HG03575 (cell line): ENCODE measurements at regions not wholly inside any gene's neighbourhood (a gene's known extent, or its start where the extent isn't known, plus 50 kb on each side); places are given as distances from the start of the nearest gene placed in this dataset.
"Not testable (repeated sequence)": the region's sequence is repeated elsewhere in the genome, so short reads cannot be mapped to it uniquely, and the experiment has no call there.

ENCODE experiments used
- ATAC-seq: cut with Tn5 transposase; IDR thresholded peaks from one replicate; pipeline ENCODE4 v1.9.1; 2021; ENCODE audit not compliant: unreplicated experiment, insufficient number of reproducible peaks, low FRiP score; ENCODE audit errors: extremely low read depth

DNA sequence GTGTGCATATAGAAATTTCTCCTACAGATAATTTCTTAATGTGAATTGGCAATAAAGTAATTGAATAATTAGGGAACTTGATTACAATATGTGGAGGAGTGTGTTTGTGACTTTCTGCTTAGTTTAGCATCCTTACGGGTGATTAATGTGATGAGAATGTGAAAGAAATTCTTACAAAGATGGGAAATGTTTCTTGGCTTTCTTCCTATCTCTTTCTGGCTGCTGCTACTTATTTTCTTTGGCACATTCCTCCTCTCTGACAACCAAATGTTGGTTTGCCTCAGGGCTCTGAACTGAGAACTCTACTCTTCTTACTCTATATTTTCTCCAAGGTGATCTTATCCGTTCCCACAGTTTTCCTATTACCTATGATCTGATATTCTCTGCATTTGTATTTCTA lies 300.1 kb downstream of the TBC1D4 start:
- no peak for ATAC-seq

DNA sequence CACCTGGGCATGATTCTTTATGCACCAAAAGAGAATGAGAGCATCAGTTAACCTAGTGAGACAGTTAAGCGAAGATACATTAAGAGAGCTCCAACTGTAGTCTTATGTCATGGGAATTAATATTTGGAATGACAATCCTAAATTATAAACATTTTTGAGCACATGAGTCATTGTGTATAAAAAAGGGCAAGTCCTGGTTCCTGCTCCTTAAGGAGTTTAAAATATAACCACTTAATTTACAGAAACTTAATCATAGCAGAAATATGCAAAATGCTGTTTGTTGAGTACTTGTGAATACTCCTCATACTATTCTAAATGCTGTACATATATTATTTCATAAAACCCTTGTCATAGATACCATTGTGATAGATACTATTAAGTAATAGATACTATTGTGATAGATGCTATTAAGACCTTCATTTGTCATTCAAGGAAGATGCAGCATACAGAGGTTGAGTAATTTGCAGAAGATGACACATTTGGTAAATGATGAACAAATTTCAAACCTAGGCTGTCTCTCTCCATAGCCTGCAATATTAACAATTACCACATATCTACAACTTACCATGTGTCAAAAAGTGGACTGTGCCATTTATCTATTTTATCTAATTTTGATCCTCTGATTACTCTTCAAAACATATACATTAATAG lies 301.0 kb downstream of the TBC1D4 start:
- ATAC-seq: no peak

DNA sequence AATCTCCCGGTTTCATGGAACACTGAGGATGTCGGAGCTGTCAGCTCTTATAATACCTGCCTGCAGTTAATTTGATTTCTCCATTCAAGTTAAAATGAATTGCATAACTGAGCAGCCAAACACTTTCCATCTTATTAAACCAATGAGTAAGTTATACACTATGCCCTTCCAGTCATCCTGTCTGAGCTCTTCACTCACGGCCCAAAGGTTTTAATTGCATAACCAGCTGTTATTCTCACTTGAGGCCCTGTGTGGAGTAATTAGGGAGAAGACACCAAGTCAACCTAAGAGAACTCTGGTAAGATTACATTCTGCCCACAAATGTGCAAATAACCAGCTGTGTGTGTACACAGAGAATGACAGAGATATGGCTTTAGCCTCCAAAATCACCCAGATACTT lies 303.5 kb downstream of the TBC1D4 start:
- ATAC-seq: no peak

DNA sequence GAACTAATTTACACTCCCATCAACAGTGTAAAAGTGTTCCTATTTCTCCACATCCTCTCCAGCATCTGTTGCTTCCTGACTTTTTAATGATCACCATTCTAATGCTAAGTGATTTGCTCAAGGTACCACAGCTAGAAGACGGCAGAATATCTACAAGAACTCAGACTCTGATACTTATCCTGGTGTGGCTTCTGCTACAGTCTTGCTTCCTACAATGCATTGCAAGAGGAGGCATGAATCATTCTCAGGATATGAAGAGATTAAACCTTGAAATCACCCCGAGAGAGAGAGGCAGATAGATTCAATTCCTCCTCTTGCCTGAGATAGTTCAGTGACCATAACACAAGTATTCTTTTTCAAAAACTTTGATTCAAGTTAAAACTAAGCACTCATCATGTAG lies 306.4 kb downstream of the TBC1D4 start:
- ATAC-seq: no peak

DNA sequence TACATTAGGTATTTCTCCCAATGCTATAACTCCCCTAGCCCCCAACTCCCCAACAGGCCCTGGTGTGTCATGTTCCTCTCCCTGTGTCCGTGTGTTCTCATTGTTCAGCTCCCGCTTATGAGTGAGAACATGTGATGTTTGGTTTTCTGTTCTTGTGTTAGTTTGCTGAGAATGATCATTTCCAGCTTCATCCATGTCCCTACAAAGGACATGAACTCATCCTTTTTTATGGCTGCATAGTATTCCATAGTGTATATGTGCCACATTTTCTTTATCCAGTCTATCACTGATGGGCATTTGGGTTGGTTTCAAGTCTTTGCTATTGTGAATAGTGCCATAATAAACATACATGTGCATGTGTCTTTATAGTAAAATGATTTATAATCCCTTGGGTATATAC lies 306.9 kb downstream of the TBC1D4 start:
- ATAC-seq: not testable (repeated sequence)

DNA sequence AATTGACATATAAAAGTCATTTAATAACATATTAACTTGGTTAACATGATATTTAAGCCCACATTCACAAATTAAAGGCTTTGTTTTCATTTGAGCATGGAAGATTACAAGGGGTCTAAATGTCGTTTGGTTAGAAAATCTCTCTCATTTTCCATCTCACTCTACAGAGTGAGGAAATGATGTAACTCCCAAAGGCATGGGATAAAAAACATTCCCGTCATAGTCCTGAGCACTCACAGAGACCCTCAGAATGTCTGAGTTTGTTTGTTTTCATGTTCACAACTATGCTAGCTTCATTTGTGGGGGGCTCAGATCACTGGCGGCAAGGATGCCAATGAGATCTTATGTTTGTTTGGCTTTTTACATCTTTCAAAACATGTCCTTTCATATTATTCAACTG lies 307.5 kb downstream of the TBC1D4 start:
- no peak for ATAC-seq

DNA sequence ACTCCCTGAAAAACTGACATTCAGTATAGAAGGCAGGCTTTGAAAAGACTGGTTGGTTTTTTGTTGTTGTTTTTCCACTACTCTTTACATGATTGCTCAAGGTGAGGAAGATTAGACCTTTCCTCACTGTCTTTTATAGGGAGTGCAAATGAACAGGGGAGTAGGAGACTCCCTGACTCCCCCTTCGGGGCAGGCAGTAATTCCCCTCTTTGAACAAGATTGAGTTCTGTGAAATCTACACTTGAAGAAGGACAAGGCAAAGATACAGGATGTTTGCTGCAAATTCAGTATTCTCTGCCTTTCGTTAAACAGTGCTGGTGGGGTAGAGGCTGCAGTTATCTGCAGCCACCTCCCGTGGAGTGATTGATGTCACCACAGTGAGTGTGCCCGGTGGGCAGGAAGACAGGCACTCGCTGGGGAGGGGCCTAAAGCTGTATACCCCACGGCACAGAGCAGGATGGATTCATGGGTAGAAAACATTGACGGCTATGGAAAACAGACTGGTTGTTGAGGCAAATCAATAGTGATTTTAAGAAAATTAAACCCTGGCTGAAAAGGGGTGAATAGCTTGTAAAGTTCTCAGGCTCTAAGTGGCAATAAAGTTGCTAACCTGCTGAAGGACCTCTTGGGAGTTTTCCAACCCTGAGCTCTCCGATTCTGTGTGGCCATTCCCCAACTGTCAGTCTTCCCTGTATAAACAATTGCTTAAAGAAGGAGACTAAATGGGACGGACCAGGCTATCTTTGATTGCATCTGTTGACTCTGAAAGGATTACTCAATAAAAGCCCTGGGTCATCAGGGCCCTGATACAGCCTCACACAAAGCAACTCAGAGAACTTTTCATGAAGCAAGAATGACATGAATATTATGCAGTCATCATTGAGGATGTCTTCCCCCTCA lies 308.3 kb downstream of the TBC1D4 start:
- no peak for ATAC-seq

DNA sequence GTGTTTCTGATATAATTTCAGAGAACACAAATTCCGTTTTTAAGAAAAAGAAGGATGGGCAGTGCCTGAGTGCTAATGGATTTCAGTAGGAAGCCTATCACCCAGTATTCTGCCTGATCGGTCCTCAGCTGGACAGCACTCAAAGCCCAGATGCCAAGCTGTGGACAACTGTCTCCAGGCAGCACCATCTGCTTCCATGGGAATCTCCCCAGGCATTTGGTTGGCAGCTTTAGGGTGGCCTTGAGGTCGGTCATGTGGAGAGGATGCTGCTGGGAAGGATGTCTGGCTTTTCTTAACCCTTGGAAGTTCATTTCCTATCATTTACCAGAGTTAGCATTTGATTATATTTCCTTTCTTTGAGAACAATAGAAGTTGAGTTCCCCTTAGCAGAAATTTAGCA lies 311.7 kb downstream of the TBC1D4 start:
- no peak for ATAC-seq

DNA sequence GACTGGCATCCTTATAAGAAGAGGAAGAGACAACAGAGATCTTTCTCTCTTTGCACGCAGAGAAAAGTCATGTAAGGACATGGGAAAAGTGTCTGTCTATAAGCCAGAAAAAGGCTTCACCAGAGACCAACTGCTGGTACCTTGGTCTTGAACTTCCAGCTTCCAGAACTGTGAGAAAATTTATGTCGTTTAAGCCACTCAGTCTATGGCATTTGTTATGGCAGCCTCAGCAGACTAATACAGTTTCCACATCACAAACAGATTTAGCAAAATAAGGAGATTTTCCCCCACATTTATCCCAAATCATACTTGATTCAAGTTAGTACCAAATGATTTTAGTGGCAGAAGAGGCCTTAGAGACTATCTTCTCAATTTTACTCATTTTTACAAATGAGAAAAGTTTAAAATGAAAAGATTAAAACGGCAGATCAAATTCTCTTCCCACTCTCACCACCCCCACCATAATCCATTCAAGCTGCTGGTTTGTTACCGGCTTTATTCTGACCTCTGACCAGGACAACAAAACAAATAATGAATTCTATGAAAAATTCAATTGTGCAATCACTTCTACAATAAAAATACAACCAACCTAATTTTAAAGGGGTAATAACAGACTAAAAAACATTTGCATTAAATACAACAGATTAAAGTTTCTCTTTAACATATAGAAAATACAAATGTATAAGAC lies 316.3 kb downstream of the TBC1D4 start:
- ATAC-seq: no peak

DNA sequence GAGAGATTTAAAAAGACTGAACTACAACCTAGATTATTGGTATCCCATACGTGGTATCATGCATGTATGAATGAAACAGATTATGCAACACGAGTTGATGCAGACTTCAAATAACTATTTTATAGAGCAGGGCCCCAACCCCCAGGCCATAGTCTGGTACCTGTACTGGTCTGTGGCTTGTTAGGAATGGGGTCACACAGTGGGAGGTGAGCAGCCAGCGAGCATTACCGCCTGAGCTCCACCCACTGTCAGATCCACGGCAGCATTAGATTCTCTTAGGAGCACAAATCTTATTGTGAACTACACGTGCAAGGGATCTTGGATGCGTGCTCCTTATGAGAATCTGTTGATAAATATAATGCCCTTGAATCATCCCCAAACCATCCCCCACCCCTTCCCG lies 320.2 kb downstream of the TBC1D4 start:
- no peak for ATAC-seq

DNA sequence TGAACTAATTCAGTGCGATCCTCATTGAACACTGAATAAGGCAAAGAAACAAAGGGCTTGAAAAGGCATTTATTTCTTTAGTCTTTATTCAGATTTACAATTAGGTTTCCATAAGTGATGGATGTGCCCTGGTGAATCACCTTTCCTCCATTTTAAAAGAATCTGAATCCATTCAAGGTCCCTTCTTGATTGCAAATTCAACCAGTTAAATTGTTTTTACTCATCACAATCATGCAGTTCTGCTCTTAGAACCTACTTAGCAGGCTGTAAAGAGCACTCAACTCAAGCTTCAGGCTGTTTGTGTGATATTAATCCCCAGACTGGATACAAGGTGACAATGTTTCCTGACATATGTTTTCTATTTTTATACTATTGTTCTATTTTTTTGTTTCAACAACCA lies 321.0 kb downstream of the TBC1D4 start:
- ATAC-seq: no peak

DNA sequence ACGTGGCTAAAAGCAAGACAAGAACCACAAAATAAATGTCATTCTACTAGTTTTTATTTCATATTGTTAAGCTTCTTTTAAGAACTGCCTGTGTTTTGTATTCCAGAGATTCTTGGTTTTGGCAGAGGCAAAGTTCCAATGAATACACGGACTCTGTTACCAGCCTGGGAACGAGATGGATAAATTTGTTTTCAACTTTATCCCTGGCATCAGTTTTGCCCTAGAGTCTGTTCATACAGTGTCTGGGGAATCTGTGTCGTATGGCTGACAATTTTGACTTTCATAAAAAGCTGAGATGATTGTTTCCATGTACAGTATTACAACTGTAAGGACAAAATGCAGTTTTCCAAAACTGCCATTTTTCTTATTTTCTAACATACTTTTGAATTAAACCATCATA lies 327.6 kb downstream of the TBC1D4 start:
- ATAC-seq: no peak

DNA sequence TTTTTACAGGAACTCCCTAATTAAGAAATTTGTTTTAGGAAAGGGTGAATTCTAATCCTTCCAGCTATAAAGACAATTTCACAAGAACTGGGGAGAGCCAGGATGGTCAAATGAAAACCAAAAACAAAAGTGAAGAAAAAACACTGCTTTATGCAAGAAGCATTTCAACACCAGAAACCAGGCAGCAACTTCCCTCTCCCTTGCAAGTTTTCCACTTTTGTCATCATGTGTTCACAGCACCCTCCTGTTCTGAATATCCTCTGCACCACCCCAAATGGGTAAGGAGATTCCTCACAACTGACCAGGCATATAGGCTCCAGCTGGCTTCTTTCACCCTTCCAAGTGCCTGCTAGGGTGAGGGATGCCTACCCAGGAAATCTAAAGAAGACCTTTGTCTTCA lies 328.1 kb downstream of the TBC1D4 start:
- ATAC-seq: no peak

DNA sequence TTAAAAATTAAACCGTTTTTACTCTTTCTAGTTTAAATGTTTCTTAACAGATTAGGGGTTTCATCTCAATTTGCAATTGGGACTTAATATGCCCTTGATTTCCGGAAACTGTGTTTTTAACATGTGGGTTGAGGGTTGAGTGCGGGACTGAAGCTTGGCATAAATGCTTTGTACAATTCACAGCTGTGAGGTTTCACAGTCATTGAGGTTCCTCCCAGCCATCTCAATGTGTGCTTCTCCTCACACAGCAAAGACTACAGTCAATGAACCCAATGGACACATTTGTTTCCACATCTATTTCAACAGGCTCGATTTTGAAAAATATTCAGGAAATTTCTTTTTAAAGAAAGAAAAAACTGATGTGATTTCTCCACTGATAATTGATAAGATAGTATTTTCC lies 328.6 kb downstream of the TBC1D4 start:
- no peak for ATAC-seq

DNA sequence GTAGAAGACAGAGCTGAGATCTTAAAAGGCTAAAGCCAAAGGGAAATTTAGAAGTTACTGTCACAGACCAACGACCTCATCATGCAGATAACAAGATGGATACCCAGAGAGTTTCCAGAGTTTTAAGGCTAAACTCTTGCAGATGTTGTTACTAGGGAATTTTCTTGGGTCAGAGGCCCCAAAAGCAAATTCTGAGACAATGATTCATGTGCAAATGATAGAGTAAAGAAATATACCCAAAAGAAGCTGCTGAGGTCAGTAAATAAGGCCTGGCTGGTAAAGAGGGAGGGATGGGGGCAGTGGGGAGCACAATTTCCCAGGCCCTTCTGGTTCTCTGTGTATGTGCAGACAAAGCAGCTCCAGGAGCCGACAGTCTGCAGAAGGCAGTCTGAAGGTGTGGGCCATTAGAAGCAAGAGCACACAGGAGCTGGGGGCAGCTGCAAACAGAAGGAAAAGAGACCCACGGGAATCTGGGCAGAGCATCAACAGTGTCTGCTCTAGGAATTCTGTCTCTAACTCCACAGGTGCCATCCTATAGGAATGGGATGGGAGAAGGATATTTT lies 330.8 kb downstream of the TBC1D4 start:
- ATAC-seq: no peak

DNA sequence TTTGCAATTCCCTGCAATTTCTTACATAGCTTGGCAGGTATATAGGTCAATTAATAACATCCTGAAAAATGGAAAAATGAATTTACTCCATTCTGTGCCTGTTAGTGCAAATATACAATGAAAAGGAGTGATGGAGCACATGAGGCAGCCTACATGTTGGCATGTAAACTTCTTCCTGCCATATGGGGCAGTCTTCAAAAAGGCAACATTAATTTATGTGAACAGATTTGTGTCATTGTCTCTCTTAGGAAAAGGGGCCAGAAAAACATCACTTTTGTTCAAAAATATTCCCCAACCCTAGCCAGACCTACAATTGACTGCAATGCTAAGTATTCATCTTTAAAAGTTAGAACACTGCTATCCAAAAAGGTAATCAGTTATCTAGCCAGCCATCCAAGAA lies 332.2 kb downstream of the TBC1D4 start:
- no peak for ATAC-seq

DNA sequence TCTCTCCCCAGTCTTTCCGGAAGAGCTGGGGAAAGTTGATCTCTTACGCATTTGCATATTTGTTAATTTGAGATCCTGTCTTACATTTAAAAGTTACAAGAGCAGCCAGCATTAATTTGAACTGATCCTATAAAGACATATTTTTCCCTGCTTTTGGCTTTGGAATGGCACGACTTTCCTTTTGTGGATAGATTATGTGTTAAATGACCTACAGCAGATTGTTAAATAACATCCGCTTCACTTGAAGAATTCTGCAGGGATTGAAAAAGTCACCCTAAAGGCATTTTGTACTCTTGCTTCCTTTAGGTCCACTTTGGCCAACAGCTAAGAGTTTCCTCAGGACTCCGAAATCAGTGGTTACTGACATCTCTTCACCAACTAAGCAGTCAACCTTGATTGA lies 334.0 kb downstream of the TBC1D4 start:
- no peak for ATAC-seq

DNA sequence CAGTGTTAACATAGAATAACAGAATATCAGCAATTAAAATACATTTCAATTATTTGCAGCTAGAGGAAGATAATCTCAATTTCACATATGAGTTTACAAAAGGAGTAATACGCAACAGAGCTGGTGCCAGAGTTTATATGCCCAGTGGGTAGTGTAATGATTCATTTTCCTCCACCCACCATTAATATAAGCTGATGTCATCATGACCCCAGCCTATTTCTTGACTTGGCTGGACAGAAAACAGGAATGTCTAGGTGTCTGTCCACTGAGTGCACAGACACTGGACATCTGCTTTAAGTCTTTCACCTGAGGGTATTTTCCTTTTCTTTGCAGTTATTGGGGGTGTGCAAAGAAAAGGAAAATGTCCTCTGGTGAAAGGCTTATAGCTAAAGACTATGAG lies 335.5 kb downstream of the TBC1D4 start:
- no peak for ATAC-seq

DNA sequence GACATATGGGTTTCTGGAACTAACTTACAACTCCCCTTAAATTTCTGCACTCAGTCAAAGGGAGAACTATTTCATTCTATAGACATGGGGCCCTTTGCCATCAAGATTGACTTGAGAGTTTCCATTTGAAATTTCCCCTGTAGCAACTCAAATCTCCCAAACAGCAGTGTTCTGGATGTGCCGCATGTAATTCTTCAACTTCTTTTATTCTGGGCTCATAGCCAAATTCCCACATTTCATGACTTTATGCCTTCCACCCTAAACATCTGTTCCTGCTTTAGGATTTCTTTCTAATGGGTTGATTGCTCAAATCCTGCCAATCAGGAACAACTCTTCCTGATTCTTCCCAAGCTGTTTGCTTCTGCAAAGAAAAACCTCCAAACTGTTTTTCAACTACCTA lies 336.0 kb downstream of the TBC1D4 start:
- no peak for ATAC-seq

DNA sequence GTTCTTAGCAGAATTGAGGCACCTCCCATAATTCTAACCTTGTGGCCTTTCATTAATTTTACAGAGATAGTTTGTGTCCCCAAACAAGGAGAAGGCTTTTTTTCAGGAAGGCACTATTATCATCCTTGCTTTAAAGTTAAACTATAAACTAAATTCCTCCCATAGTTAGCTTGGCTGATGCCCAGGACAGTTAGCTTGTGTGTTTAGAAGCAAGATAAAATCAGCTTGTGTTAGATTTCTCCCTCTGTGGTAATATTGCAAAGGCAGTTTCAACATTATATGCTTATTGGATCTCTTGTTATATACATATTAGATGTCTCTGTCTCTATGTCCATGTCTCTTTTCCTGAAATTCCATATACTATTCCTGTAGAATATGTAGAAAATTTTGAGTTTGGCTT lies 342.7 kb downstream of the TBC1D4 start:
- no peak for ATAC-seq
